Fibroblast of the aortic adventitia (primary cell): ENCODE measurements at regions not wholly inside any gene's neighbourhood (a gene's known extent, or its start where the extent isn't known, plus 50 kb on each side); places are given as distances from the start of the nearest gene placed in this dataset.

Experiments used
- DNase-seq: peaks from one replicate; pipeline ENCODE4 v3.0.0-alpha.2; 2010; ENCODE audit warnings: low read depth
- H3K4me3 ChIP-seq: 2 replicates; pipeline ENCODE4 v1.5.1; 2011; ENCODE audit warnings: low read depth, mild to moderate bottlenecking, control low read depth, low read length, moderate library complexity
- TF ChIP-seq, protein P1 (sequence below): IDR thresholded peaks from 2 replicates; pipeline ENCODE4 v1.5.1; 2011; ENCODE audit warnings: mild to moderate bottlenecking, low read length, control low read depth, inconsistent platforms; ENCODE audit not compliant: insufficient read depth

DNA sequence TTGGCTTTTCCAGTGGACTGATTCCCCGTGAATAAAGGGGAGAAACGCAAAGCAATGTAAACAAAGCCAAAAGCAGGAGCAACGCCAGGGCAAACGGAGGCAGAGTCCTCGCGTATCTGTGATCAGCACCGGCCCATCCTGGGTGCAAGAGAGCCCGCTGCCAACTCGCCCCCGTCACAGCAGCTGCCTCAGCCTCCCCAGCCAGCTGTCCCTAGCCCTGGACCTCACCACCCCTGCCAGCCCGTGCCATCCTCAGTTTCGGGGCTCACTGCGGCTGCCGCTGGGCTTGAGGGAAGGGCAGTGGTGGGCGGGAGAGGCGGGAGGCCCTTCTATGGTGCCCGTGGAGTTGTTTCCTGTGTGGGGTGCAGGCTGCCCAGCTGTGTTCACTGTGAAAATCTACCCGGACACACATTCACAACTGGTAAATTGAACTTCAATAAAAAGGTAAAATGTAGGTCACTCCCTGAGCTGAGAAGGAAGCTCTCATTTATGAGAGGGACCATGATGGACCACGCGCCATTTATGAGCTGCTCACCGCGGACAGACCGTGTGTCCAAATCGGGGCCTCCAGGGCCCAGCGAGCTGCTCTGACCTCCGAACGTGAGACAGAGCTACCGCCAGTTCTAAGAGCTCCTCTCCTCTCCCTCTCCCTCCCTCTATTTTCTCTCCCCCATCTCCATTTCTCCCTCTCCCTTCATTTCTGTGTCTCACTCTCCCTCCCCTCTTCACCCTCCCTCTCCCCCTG, 330.5 kb upstream of the SFSWAP start:
- no peak for DNase-seq
- H3K4me3 ChIP-seq, result no peak overlapping the region
- TF ChIP-seq, protein P1, sequence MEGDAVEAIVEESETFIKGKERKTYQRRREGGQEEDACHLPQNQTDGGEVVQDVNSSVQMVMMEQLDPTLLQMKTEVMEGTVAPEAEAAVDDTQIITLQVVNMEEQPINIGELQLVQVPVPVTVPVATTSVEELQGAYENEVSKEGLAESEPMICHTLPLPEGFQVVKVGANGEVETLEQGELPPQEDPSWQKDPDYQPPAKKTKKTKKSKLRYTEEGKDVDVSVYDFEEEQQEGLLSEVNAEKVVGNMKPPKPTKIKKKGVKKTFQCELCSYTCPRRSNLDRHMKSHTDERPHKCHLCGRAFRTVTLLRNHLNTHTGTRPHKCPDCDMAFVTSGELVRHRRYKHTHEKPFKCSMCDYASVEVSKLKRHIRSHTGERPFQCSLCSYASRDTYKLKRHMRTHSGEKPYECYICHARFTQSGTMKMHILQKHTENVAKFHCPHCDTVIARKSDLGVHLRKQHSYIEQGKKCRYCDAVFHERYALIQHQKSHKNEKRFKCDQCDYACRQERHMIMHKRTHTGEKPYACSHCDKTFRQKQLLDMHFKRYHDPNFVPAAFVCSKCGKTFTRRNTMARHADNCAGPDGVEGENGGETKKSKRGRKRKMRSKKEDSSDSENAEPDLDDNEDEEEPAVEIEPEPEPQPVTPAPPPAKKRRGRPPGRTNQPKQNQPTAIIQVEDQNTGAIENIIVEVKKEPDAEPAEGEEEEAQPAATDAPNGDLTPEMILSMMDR, result no peak

DNA sequence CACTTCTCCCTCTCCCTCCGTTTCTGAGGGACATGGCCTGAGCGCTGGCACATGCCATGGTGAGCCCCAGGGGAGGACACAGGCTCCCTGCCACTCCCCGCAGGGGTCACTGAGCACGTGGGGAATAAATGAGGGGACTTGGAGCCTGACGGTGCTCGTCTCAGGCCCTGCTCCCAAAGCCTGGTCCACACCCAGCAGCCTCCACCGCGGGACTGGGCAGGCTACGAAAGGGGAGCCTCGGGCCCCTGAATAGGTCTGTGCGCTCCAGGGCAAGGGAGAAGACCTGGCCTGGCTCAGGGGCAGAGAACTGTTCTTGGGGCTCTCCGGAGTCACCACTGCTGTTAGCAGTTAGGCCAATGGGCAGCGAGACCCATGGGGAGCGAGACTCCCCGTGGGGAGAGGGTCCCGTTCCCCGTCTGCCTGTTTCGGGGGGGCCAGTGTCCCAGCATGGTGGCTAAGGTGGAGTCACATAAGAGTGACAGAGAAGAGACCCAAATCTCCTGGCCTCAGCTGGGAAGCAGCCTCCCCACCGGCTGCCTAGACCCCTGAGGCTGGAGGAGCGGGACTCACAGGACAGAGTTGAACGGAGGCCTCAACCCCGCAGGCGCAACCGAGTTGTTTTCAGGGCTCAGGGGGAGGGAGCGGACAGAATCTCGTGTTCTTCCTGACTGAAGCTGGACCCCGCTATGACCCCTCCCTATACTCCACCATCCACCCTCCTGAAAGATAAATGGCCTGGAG, 329.8 kb upstream of the SFSWAP start:
- TF ChIP-seq, protein P1, result no peak
- DNase-seq, result no peak
- H3K4me3 ChIP-seq, result no peak overlapping the region

GRCh38 chr12:131381716-131382430, 329.0 kb upstream of the SFSWAP start:
- H3K4me3 ChIP-seq, result no peak overlapping the region
- no peak for DNase-seq
- TF ChIP-seq, protein P1, result no peak

DNA sequence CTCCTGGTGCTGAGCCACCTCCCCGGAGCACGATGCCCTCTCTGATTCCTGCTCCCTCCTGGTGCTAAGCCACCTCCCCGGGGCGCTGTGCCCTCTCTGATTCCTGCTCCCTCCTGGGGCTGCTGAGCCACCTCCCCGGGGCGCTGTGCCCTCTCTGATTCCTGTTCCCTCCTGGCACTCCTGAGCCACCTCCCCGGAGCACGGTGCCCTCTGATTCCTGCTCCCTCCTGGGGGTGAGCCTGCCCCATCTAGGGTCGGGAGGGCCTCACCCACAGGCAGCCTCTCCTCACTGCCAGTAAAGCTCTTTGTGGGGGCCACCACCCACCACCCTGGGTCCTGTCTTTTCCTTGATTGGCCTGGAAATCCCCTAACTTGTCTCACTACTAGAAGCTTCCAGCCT, 327.6 kb upstream of the SFSWAP start:
- TF ChIP-seq, protein P1, result no peak

DNA sequence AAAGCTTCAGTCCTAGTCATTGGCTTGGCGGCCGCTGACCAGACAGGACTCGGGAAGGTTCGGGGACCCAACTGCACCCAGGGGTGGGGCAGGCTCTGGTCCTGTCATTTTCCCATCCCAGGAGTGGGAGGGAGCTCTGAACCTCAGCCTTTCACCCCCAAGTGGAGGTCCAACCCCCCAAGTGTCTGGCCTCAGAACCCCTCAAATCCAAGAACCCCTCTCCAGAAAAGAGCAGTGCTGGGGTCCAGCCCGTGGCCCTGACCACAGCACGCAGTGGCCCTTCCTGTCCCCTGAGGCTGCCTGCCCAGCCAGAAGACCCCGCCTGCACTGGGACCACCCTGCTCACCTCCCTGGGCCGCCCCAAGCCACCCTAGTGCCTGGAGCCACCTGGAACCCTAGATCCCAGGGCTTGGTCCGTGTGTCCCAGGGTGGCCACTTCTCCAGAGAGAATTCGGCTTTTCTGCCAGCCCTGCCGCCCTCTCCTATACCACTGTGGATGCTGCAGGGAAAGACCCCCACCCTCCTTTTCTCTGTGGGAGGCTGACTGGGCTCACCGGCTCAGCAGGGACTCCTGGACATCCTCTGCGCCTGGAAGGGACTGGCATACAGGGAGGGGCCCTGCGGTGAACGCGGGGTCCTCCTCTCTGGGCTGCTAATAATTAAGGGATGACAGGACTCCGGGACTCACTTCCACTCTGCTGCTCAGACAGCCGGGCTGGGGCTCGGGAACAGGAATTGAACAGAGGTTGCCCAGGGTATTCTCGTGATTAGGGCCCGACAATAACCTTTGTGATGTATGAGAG, 326.9 kb upstream of the SFSWAP start:
- H3K4me3 ChIP-seq, result no peak overlapping the region
- TF ChIP-seq, protein P1, result no peak
- no peak for DNase-seq

More for the DNA sequence above, 327.6 kb upstream of the SFSWAP start:
- H3K4me3 ChIP-seq, result no peak overlapping the region
- no peak for DNase-seq

- no peak overlapping the region for H3K4me3 ChIP-seq
- DNase-seq, result no peak
- TF ChIP-seq, protein P1, result no peak
These were observed 326.4 kb upstream of the SFSWAP start for GRCh38 chr12:131384544-131384855.
